GM23338 (cell line): ENCODE measurements at regions not wholly inside any gene's neighbourhood (a gene's known extent, or its start where the extent isn't known, plus 50 kb on each side); places are given as distances from the start of the nearest gene placed in this dataset.

ENCODE experiments used
- CREB1 ChIP-seq: fragments of 250-450 bp; sonication (Bioruptor Pico); IDR thresholded peaks from 2 replicates; pipeline ENCODE4 v1.5.0; 2020; ENCODE audit warnings: low read depth, mild to moderate bottlenecking, moderate library complexity
- CTCF ChIP-seq, 2 experiments: fragments of 200-600 bp in 1 of 2; sonication (generic) in 1 of 2; conservative IDR thresholded peaks; 2 replicates each; pipeline versions ENCODE4 v1.5.1 to v1.6.1; 2016 to 2017; ENCODE audit warnings: antibody characterized with exemption in 2 of 2, low read depth in 2 of 2, mild to moderate bottlenecking in 2 of 2, moderate library complexity in 1 of 2
- ETS1 ChIP-seq: IDR thresholded peaks from 2 replicates; pipeline ENCODE4 v1.6.1; 2016; ENCODE audit warnings: antibody characterized with exemption
- EZH2 ChIP-seq: fragments of 200-600 bp; sonication (generic); IDR thresholded peaks from one replicate; pipeline ENCODE4 v1.8.0; 2017; ENCODE audit warnings: antibody characterized with exemption, mild to moderate bottlenecking, low read depth; ENCODE audit not compliant: unreplicated experiment
- EZH2phosphoT487 ChIP-seq: fragments of 200-600 bp; sonication (generic); IDR thresholded peaks from one replicate; pipeline ENCODE4 v1.8.1; 2018; ENCODE audit warnings: antibody characterized with exemption; ENCODE audit not compliant: unreplicated experiment
- NANOG ChIP-seq: IDR thresholded peaks from 2 replicates; pipeline ENCODE4 v1.6.1; 2016; ENCODE audit warnings: antibody characterized with exemption, borderline replicate concordance
- POLR2AphosphoS5 ChIP-seq: IDR thresholded peaks from 2 replicates; pipeline ENCODE4 v1.6.1; 2016; ENCODE audit warnings: antibody characterized with exemption, low read depth
- STAT1 ChIP-seq: IDR thresholded peaks from one replicate; pipeline ENCODE4 v1.6.1; 2016; ENCODE audit warnings: antibody characterized with exemption; ENCODE audit not compliant: unreplicated experiment
- TF ChIP-seq, protein P1 (sequence below): IDR thresholded peaks from one replicate; pipeline ENCODE4 v1.6.1; 2018; ENCODE audit warnings: antibody characterized with exemption; ENCODE audit not compliant: unreplicated experiment

GRCh38 chr1:115458426-115459114 is 120.5 kb upstream of the NGF start:
- TF ChIP-seq POLR2AphosphoS5 (no peak), CTCF (conservative IDR thresholded peaks at IDR 0.05; ENCODE audit: low read depth in 2 of 2) (no peak), EZH2phosphoT487 (no peak), EZH2 (no peak), ETS1 (no peak), STAT1 (no peak), NANOG (no peak), CREB1 (CRISPR knock-in tag) (no peak)
- TF ChIP-seq, protein P1, sequence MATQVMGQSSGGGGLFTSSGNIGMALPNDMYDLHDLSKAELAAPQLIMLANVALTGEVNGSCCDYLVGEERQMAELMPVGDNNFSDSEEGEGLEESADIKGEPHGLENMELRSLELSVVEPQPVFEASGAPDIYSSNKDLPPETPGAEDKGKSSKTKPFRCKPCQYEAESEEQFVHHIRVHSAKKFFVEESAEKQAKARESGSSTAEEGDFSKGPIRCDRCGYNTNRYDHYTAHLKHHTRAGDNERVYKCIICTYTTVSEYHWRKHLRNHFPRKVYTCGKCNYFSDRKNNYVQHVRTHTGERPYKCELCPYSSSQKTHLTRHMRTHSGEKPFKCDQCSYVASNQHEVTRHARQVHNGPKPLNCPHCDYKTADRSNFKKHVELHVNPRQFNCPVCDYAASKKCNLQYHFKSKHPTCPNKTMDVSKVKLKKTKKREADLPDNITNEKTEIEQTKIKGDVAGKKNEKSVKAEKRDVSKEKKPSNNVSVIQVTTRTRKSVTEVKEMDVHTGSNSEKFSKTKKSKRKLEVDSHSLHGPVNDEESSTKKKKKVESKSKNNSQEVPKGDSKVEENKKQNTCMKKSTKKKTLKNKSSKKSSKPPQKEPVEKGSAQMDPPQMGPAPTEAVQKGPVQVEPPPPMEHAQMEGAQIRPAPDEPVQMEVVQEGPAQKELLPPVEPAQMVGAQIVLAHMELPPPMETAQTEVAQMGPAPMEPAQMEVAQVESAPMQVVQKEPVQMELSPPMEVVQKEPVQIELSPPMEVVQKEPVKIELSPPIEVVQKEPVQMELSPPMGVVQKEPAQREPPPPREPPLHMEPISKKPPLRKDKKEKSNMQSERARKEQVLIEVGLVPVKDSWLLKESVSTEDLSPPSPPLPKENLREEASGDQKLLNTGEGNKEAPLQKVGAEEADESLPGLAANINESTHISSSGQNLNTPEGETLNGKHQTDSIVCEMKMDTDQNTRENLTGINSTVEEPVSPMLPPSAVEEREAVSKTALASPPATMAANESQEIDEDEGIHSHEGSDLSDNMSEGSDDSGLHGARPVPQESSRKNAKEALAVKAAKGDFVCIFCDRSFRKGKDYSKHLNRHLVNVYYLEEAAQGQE = no peak
